Ascending aorta (tissue), 2 donors: ENCODE measurements at regions not wholly inside any gene's neighbourhood (a gene's known extent, or its start where the extent isn't known, plus 50 kb on each side); places are given as distances from the start of the nearest gene placed in this dataset.

Experiments
- DNase-seq, 2 donors: peaks; one replicate each; pipeline ENCODE4 v3.0.0-alpha.2; 2019; ENCODE audit warnings: low spot score in 2 of 2
- H3K27ac ChIP-seq, 2 donors: fragments of 200-600 bp; sonication (generic); one replicate each; pipeline ENCODE4 v1.5.1; 2016 to 2017; ENCODE audit warnings: mild to moderate bottlenecking in 1 of 2
- H3K27me3 ChIP-seq: fragments of 200-600 bp; sonication (generic); one replicate; pipeline ENCODE4 v1.5.1; 2017
- H3K36me3 ChIP-seq, 2 donors: fragments of 200-600 bp; sonication (generic); one replicate each; pipeline ENCODE4 v1.5.1; 2016
- H3K4me1 ChIP-seq, 2 donors: fragments of 200-600 bp; sonication (generic); one replicate each; pipeline ENCODE4 v1.5.1; 2016 to 2017; ENCODE audit warnings: mild to moderate bottlenecking in 1 of 2
- H3K4me3 ChIP-seq, 2 donors: fragments of 200-600 bp; sonication (generic); one replicate each; pipeline ENCODE4 v1.5.1; 2016 to 2017; ENCODE audit warnings: mild to moderate bottlenecking in 1 of 2
- H3K9me3 ChIP-seq, 2 donors: fragments of 200-600 bp; sonication (generic); one replicate each; pipeline ENCODE4 v1.5.1; 2016
- intact Hi-C: fragments of 100-400 bp; cut with DNase I; formaldehyde crosslinking; loops from one replicate; pipeline ENCODE4 v1.15.1; 2023
- TF ChIP-seq, protein P1 (sequence below), 3 experiments: fragments of 200-600 bp in 2 of 3; fragments of 450-650 bp in 1 of 3; sonication (generic) in 2 of 3; IDR thresholded peaks; one replicate each; pipeline ENCODE4 v1.5.1; 2016 to 2019; ENCODE audit warnings: antibody characterized with exemption in 3 of 3, mild to moderate bottlenecking in 1 of 3, moderate library complexity in 1 of 3

DNA sequence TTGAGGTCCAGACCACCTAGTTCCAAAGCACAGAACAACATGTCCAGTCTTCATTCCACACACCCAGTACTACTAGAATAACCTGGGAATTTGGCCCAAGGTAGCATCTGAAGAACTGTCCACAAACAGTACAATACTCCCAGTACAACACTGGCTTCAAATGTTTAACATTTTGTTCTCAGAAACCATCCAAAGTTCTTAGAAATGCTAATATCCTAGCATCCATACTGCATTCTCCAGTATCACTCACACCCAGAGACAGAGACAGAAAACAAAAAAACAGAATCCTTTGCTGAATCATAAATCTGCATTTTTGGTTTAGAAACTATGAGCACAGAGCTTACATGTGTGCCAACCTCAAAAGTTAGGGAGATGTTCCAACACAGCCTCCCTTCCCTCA, 490.8 kb downstream of the FOXO1 start:
- Histone ChIP-seq H3K36me3 (no peaks in the 10 kb centered on the region), H3K9me3 (no peaks in the 10 kb centered on the region), H3K27ac (no peak overlapping the region), H3K27me3 (no peaks in the 10 kb centered on the region), H3K4me3 (no peak overlapping the region), H3K4me1 (no peaks in the 10 kb centered on the region)
- no peak for DNase-seq
- TF ChIP-seq, protein P1, sequence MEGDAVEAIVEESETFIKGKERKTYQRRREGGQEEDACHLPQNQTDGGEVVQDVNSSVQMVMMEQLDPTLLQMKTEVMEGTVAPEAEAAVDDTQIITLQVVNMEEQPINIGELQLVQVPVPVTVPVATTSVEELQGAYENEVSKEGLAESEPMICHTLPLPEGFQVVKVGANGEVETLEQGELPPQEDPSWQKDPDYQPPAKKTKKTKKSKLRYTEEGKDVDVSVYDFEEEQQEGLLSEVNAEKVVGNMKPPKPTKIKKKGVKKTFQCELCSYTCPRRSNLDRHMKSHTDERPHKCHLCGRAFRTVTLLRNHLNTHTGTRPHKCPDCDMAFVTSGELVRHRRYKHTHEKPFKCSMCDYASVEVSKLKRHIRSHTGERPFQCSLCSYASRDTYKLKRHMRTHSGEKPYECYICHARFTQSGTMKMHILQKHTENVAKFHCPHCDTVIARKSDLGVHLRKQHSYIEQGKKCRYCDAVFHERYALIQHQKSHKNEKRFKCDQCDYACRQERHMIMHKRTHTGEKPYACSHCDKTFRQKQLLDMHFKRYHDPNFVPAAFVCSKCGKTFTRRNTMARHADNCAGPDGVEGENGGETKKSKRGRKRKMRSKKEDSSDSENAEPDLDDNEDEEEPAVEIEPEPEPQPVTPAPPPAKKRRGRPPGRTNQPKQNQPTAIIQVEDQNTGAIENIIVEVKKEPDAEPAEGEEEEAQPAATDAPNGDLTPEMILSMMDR (IDR thresholded peaks at IDR 0.05): no peak
- intact Hi-C loops: no loop called here

GRCh38 chr13:40176242-40176641, 490.2 kb downstream of the FOXO1 start:
- Histone ChIP-seq H3K4me3 (no peak overlapping the region), H3K36me3 (no peaks in the 10 kb centered on the region), H3K4me1 (no peaks in the 10 kb centered on the region), H3K27me3 (no peaks in the 10 kb centered on the region), H3K27ac (no peak overlapping the region), H3K9me3 (no peaks in the 10 kb centered on the region)
- intact Hi-C loops: no loop called here
- peak in 1 of 2 donors; percentile 52 for DNase-seq
- TF ChIP-seq, protein P1 (IDR thresholded peaks at IDR 0.05): no peak

DNA sequence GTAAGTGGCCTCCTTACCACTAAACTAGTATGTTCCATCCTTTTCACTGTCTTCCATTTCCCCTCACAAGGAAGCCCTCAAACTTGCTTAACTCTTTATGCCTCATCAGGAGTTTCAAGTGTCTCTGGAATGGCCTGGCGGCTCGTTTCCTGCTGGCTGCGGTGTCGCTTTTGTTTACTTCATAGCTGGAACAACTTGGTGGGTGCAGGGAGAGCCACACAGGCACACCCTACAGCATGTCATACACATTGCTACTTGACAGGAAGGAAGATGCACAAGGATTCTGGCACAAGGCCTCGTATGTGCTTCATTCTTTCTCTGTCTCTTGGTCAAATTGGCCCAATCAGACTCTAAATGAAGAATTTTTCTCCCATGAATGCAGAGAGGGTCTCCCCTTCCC, 488.3 kb downstream of the FOXO1 start:
- no peaks in the 10 kb centered on the region for H3K27me3 ChIP-seq
- no peak for DNase-seq
- no peak overlapping the region for H3K27ac ChIP-seq
- no peaks in the 10 kb centered on the region for H3K36me3 ChIP-seq
- H3K4me1 ChIP-seq: no peaks in the 10 kb centered on the region
- H3K4me3 ChIP-seq: no peak overlapping the region
- TF ChIP-seq, protein P1 (IDR thresholded peaks at IDR 0.05): no peak
- intact Hi-C loops: no loop called here
- H3K9me3 ChIP-seq: no peaks in the 10 kb centered on the region

GRCh38 chr13:40179445-40180281, 486.8 kb downstream of the FOXO1 start:
- Histone ChIP-seq H3K27me3 (no peaks in the 10 kb centered on the region), H3K36me3 (no peaks in the 10 kb centered on the region), H3K27ac (no peak overlapping the region), H3K4me3 (no peak overlapping the region), H3K9me3 (no peaks in the 10 kb centered on the region), H3K4me1 (no peaks in the 10 kb centered on the region)
- DNase-seq: no peak
- intact Hi-C loops: no loop called here
- TF ChIP-seq, protein P1 (IDR thresholded peaks at IDR 0.05): no peak

GRCh38 chr13:40180776-40181175, 485.7 kb downstream of the FOXO1 start:
- TF ChIP-seq, protein P1 (IDR thresholded peaks at IDR 0.05): no peak
- peaks cover 0 to 2% of the 10 kb centered on the region in 2 donors for H3K4me1 ChIP-seq

More at GRCh38 chr13:40180776-40181175, 485.7 kb downstream of the FOXO1 start:
- no peak overlapping the region for H3K27ac ChIP-seq
- no peaks in the 10 kb centered on the region for H3K9me3 ChIP-seq
- no peaks in the 10 kb centered on the region for H3K36me3 ChIP-seq
- DNase-seq: no peak
- no peaks in the 10 kb centered on the region for H3K27me3 ChIP-seq
- intact Hi-C loops: no loop called here
- no peak overlapping the region for H3K4me3 ChIP-seq
